SU-DHL-6 (cell line): ENCODE measurements at regions not wholly inside any gene's neighbourhood (a gene's known extent, or its start where the extent isn't known, plus 50 kb on each side); places are given as distances from the start of the nearest gene placed in this dataset.

ENCODE experiments used
- H2AFZ ChIP-seq: fragments of 200-600 bp; sonication (generic); 2 replicates; pipeline ENCODE4 v1.6.1; 2014; ENCODE audit warnings: low read depth, mild to moderate bottlenecking, moderate library complexity, mixed read lengths, antibody characterized with exemption, low read length; ENCODE audit not compliant: severe bottlenecking
- H3F3A ChIP-seq: fragments of 200-600 bp; shearing (Covaris generic); 2 replicates; pipeline ENCODE4 v1.6.0; 2016; ENCODE audit warnings: antibody characterized with exemption, mild to moderate bottlenecking; ENCODE audit not compliant: insufficient read depth
- H3K27ac ChIP-seq: fragments of 200-600 bp; sonication (generic); 2 replicates; pipeline ENCODE4 v1.5.1; 2016; ENCODE audit warnings: low read depth, mild to moderate bottlenecking, low read length, moderate library complexity, mixed read lengths
- H3K27me3 ChIP-seq: fragments of 200-600 bp; sonication (generic), shearing (Covaris generic); 2 replicates; pipeline ENCODE4 v1.6.0; 2014; ENCODE audit warnings: mild to moderate bottlenecking, low read length
- H3K36me3 ChIP-seq: fragments of 200-600 bp; sonication (generic); 2 replicates; pipeline ENCODE4 v1.6.1; 2014; ENCODE audit warnings: mild to moderate bottlenecking, low read length, mixed read lengths
- H3K4me2 ChIP-seq: fragments of 300-600, 200-600 bp; shearing (Covaris generic), sonication (generic); 2 replicates; pipeline ENCODE4 v1.6.0; 2014; ENCODE audit warnings: low read length, low read depth, mild to moderate bottlenecking; ENCODE audit not compliant: poor library complexity, severe bottlenecking
- H3K4me3 ChIP-seq: fragments of 200-600 bp; sonication (generic); 2 replicates; pipeline ENCODE4 v1.5.1; 2014; ENCODE audit warnings: antibody characterized with exemption, low read length, mild to moderate bottlenecking, mixed read lengths; ENCODE audit not compliant: insufficient read depth, poor library complexity, severe bottlenecking
- H3K79me2 ChIP-seq: fragments of 200-600 bp; sonication (generic); 2 replicates; pipeline ENCODE4 v1.6.1; 2014; ENCODE audit warnings: mild to moderate bottlenecking, low read length, moderate library complexity; ENCODE audit not compliant: insufficient read depth
- H3K9ac ChIP-seq: fragments of 200-600 bp; sonication (generic); 2 replicates; pipeline ENCODE4 v1.7.0; 2014; ENCODE audit warnings: mild to moderate bottlenecking, low read length
- H3K9me2 ChIP-seq: fragments of 200-600 bp; sonication (generic); replicated peaks from 2 replicates; pipeline ENCODE4 v1.6.1; 2014; ENCODE audit warnings: low read length; ENCODE audit not compliant: insufficient read depth
- H3K9me3 ChIP-seq: fragments of 200-600 bp; sonication (generic); 2 replicates; pipeline ENCODE4 v1.6.1; 2014; ENCODE audit warnings: low read length, mixed read lengths; ENCODE audit not compliant: insufficient read depth
- H4K20me1 ChIP-seq: fragments of 200-600 bp; sonication (generic); 2 replicates; pipeline ENCODE4 v1.6.1; 2014; ENCODE audit warnings: low read depth, mild to moderate bottlenecking, antibody characterized with exemption, low read length, moderate library complexity, mixed read lengths
- EZH2phosphoT487 ChIP-seq: fragments of 200-600 bp; sonication (generic), shearing (Covaris generic); conservative IDR thresholded peaks from 2 replicates; pipeline ENCODE4 v1.6.1; 2018; ENCODE audit warnings: mild to moderate bottlenecking, antibody characterized with exemption, low read length, moderate library complexity, mixed read lengths
- TF ChIP-seq, protein P1 (sequence below): fragments of 200-600 bp; sonication (generic); IDR thresholded peaks from one replicate; pipeline ENCODE4 v1.5.1; 2017; ENCODE audit warnings: antibody characterized with exemption, mild to moderate bottlenecking, low read length, moderate library complexity; ENCODE audit not compliant: insufficient read depth, poor library complexity, severe bottlenecking

GRCh38 chr9:106590759-106591505 lies 272.0 kb upstream of the ZNF462 start:
- Histone ChIP-seq H3K9me2 (no peaks in the 10 kb centered on the region), H3K9me3 (no peaks in the 10 kb centered on the region), H3F3A (no peaks in the 10 kb centered on the region), H4K20me1 (no peaks in the 10 kb centered on the region), H3K9ac (no peak overlapping the region), H3K79me2 (no peaks in the 10 kb centered on the region), H2AFZ (no peak overlapping the region), H3K36me3 (no peaks in the 10 kb centered on the region), H3K27me3 (no peaks in the 10 kb centered on the region), H3K4me3 (no peak overlapping the region), H3K4me2 (no peak overlapping the region), H3K27ac (no peak overlapping the region)
- TF ChIP-seq EZH2phosphoT487 = no peak
- TF ChIP-seq, protein P1, sequence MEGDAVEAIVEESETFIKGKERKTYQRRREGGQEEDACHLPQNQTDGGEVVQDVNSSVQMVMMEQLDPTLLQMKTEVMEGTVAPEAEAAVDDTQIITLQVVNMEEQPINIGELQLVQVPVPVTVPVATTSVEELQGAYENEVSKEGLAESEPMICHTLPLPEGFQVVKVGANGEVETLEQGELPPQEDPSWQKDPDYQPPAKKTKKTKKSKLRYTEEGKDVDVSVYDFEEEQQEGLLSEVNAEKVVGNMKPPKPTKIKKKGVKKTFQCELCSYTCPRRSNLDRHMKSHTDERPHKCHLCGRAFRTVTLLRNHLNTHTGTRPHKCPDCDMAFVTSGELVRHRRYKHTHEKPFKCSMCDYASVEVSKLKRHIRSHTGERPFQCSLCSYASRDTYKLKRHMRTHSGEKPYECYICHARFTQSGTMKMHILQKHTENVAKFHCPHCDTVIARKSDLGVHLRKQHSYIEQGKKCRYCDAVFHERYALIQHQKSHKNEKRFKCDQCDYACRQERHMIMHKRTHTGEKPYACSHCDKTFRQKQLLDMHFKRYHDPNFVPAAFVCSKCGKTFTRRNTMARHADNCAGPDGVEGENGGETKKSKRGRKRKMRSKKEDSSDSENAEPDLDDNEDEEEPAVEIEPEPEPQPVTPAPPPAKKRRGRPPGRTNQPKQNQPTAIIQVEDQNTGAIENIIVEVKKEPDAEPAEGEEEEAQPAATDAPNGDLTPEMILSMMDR = no peak

DNA sequence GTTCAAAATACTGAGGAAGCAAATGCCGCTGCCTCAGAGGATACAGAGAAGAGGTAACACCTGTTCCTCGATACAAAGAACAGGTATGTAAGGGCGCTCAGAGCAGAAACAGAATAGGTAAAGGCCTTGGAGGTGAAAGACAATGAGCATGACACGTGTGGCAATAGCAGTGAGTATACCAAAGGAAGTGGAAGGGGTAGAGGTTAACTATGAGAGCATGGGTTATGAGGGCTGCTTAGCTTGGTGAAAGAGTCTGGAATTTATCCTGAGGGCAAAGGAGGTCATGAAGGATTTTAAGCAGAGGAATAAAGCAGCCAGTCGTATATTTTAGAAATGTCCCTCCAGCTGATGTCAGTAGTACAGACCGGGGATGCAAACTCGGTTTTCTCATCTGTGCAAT lies 269.8 kb upstream of the ZNF462 start:
- H3K4me3 ChIP-seq = no peak overlapping the region
- TF ChIP-seq, protein P1 = no peak
- TF ChIP-seq EZH2phosphoT487 = no peak
- no peaks in the 10 kb centered on the region for H3K9me2 ChIP-seq
- H3K9ac ChIP-seq = no peak overlapping the region
- no peak overlapping the region for H3K4me2 ChIP-seq
- no peak overlapping the region for H3K27ac ChIP-seq
- no peaks in the 10 kb centered on the region for H4K20me1 ChIP-seq
- H3F3A ChIP-seq = no peaks in the 10 kb centered on the region
- no peaks in the 10 kb centered on the region for H3K27me3 ChIP-seq
- H3K9me3 ChIP-seq = no peaks in the 10 kb centered on the region
- H3K79me2 ChIP-seq = no peaks in the 10 kb centered on the region
- H2AFZ ChIP-seq = no peak overlapping the region
- H3K36me3 ChIP-seq = no peaks in the 10 kb centered on the region

DNA sequence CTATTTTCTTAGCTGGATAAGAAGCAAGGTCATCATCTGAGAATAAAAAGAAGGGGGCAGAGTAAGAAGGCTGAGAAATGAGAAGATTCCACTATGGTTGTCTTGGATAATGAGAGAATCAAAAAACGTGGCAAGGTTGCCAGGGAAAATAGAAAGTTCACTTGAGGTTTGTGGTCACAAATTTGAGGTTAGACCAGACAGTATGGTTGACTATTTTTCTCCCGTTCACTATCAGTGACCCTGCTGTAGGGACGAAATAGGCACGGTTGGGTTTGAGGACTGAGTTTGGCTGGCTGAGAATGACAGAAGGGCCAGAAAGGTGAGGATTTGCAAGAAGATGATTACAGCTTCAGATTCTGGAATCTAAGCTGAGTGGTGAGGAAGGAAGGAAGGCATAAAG lies 266.0 kb upstream of the ZNF462 start:
- H3K4me3 ChIP-seq = no peak overlapping the region
- no peak overlapping the region for H3K9ac ChIP-seq
- no peaks in the 10 kb centered on the region for H3K27me3 ChIP-seq
- no peak overlapping the region for H3K4me2 ChIP-seq
- H3K9me3 ChIP-seq = no peaks in the 10 kb centered on the region
- no peak overlapping the region for H2AFZ ChIP-seq
- H3F3A ChIP-seq = no peaks in the 10 kb centered on the region
- H4K20me1 ChIP-seq = no peaks in the 10 kb centered on the region
- no peaks in the 10 kb centered on the region for H3K79me2 ChIP-seq
- H3K9me2 ChIP-seq = no peaks in the 10 kb centered on the region
- no peaks in the 10 kb centered on the region for H3K36me3 ChIP-seq
- TF ChIP-seq, protein P1 = no peak
- no peak for TF ChIP-seq EZH2phosphoT487
- no peak overlapping the region for H3K27ac ChIP-seq
